Smooth muscle cell (in vitro differentiated cells): ENCODE measurements at regions not wholly inside any gene's neighbourhood (a gene's known extent, or its start where the extent isn't known, plus 50 kb on each side); places are given as distances from the start of the nearest gene placed in this dataset.

Source experiments
- DNase-seq: peaks from one replicate; lab custom pipeline; 2025; ENCODE audit not compliant: unreplicated experiment; lab: John Stamatoyannopoulos, UW
- H2AFZ ChIP-seq: fragments of 200-600 bp; sonication (generic); 2 replicates; pipeline ENCODE4 v1.6.0; 2016; ENCODE audit warnings: antibody characterized with exemption, low read depth, mild to moderate bottlenecking
- H3F3A ChIP-seq: fragments of 200-600 bp; sonication (generic); 2 replicates; pipeline ENCODE4 v1.6.0; 2017; ENCODE audit warnings: antibody characterized with exemption, low read depth
- H3K27ac ChIP-seq: fragments of 200-600 bp; sonication (generic); 2 replicates; pipeline ENCODE4 v1.5.1; 2016; ENCODE audit warnings: low read depth, mild to moderate bottlenecking
- H3K27me3 ChIP-seq: fragments of 200-600 bp; sonication (generic); 2 replicates; pipeline ENCODE4 v1.6.1; 2016; ENCODE audit warnings: low read depth, mild to moderate bottlenecking
- H3K36me3 ChIP-seq: fragments of 200-600 bp; sonication (generic); 2 replicates; pipeline ENCODE4 v1.5.1; 2016; ENCODE audit warnings: low read depth
- H3K4me1 ChIP-seq: fragments of 200-600 bp; sonication (generic); 2 replicates; pipeline ENCODE4 v1.5.1; 2016; ENCODE audit warnings: low read depth
- H3K4me2 ChIP-seq: fragments of 200-600 bp; sonication (generic); 2 replicates; pipeline ENCODE4 v1.6.0; 2016; ENCODE audit warnings: mild to moderate bottlenecking
- H3K4me3 ChIP-seq: fragments of 200-600 bp; sonication (generic); 2 replicates; pipeline ENCODE4 v1.5.1; 2016; ENCODE audit warnings: mild to moderate bottlenecking
- H3K79me2 ChIP-seq: fragments of 200-600 bp; sonication (generic); 2 replicates; pipeline ENCODE4 v1.6.0; 2016; ENCODE audit warnings: low read depth, mild to moderate bottlenecking
- H3K9ac ChIP-seq: fragments of 200-600 bp; sonication (generic); 2 replicates; pipeline ENCODE4 v1.6.0; 2016; ENCODE audit warnings: low read depth
- H3K9me3 ChIP-seq: fragments of 200-600 bp; sonication (generic); replicated peaks from 2 replicates; pipeline ENCODE4 v1.5.1; 2016; ENCODE audit warnings: low read depth
- H4K20me1 ChIP-seq: fragments of 200-600 bp; sonication (generic); 2 replicates; pipeline ENCODE4 v1.6.0; 2016; ENCODE audit warnings: low read depth
- CTCF ChIP-seq: fragments of 200-600 bp; sonication (generic); IDR thresholded peaks from 2 replicates; pipeline ENCODE4 v1.5.1; 2017; ENCODE audit warnings: borderline replicate concordance, mild to moderate bottlenecking, antibody characterized with exemption; ENCODE audit not compliant: insufficient read depth, poor library complexity, severe bottlenecking
- WGBS: methylation state at CpG from one replicate; pipeline ENCODE4 v1.1.7; 2016; ENCODE audit warnings: low lambda C conversion rate; 5-methylcytosine and 5-hydroxymethylcytosine counted together

- no peak overlapping the region for H2AFZ ChIP-seq
- H4K20me1 ChIP-seq = no peaks in the 10 kb centered on the region
- no peaks in the 10 kb centered on the region for H3K9me3 ChIP-seq
- H3K79me2 ChIP-seq = no peaks in the 10 kb centered on the region
- H3K4me3 ChIP-seq = no peak overlapping the region
- no peaks in the 10 kb centered on the region for H3K27me3 ChIP-seq
- no peaks in the 10 kb centered on the region for H3K4me1 ChIP-seq
- 97% methylated on average over 4 of the region's 4 CpGs for WGBS
- DNase-seq = no peak
- no peaks in the 10 kb centered on the region for H3K36me3 ChIP-seq
- no peak overlapping the region for H3K4me2 ChIP-seq
- H3K27ac ChIP-seq = no peak overlapping the region
- TF ChIP-seq CTCF = no peak
- H3K9ac ChIP-seq = no peak overlapping the region
- no peaks in the 10 kb centered on the region for H3F3A ChIP-seq
Observed at GRCh38 chr1:5373281-5373680, 618.9 kb downstream of the NPHP4 start.

DNA sequence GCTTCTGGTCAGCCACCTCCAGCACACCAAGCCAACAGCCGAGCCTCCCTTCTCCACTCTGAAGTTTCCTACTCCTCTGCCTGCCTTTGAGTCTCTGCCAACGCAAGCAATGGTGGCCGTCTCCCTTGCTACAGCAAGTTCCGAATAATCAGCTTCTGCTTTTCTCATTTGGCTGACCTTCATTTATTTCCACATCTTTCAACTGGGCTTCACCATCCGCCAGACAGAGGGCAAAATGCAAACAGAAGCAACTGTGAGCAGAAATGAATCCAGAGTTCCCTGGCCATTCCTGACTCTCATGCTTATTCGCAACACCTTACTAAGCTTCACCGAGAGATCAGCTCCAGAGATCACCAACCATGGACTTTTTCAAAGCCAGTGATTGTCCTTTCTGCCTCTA lies 621.0 kb downstream of the NPHP4 start:
- Histone ChIP-seq H3K4me1 (peaks cover 5% of the 10 kb centered on the region), H3K4me2 (no peak overlapping the region), H4K20me1 (no peaks in the 10 kb centered on the region), H3K27me3 (no peaks in the 10 kb centered on the region), H3K27ac (no peak overlapping the region), H3K36me3 (no peaks in the 10 kb centered on the region), H3F3A (no peaks in the 10 kb centered on the region), H2AFZ (no peak overlapping the region), H3K79me2 (no peaks in the 10 kb centered on the region), H3K4me3 (no peak overlapping the region), H3K9me3 (no peaks in the 10 kb centered on the region), H3K9ac (no peak overlapping the region)
- DNase-seq = no peak
- no peak for TF ChIP-seq CTCF
- WGBS = 88% methylated on average over 7 of the region's 7 CpGs

DNA sequence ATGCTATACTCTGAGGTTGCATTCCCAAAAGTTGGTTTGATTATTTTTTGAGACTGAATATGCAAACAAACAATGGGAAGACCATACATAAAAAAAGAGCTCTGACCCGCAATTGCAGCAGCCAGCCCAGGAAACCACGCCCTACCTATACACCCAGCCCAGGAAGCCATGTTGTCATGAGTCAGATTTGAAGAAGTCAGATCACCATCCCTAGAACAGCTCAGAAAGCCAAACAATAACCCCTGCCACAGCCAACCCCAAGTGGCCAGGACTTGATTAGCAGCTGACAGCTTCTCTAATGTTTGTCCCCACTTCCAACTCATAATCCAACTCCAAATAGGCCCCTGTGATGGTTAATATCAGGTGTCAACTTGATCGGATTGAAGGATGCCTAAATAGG lies 621.9 kb downstream of the NPHP4 start:
- Histone ChIP-seq H3K27me3 (no peaks in the 10 kb centered on the region), H3K36me3 (no peaks in the 10 kb centered on the region), H3K79me2 (no peaks in the 10 kb centered on the region), H3K4me2 (no peak overlapping the region), H3K27ac (no peak overlapping the region), H3K9ac (no peak overlapping the region), H3F3A (no peaks in the 10 kb centered on the region), H3K4me3 (no peak overlapping the region), H2AFZ (no peak overlapping the region), H3K4me1 (peaks cover 5% of the 10 kb centered on the region), H3K9me3 (no peaks in the 10 kb centered on the region), H4K20me1 (no peaks in the 10 kb centered on the region)
- 91% methylated on average over 3 of the region's 3 CpGs for whole genome bisulfite sequencing
- DNase-seq = no peak
- no peak for TF ChIP-seq CTCF

DNA sequence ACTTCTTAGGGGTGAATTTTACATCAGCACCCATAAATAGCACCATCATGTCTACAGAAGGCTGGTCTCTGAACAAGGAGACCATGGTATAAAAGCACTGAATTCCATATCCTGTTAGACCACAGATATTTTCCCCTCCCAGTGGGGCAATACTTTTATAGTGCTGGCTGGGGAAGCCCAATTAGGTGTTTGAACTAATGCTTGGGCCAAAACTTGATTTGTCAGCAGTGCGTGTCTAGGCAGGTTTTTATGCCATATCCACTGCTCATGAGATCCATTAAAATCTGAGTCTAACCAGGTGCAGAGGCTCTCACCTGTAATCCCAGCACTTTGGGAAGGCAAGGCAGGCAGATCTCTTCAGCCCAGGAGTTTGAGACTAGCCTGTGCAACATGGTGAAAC lies 623.0 kb downstream of the NPHP4 start:
- Histone ChIP-seq H2AFZ (no peak overlapping the region), H3K4me1 (peaks cover 5% of the 10 kb centered on the region), H3F3A (no peaks in the 10 kb centered on the region), H3K79me2 (no peaks in the 10 kb centered on the region), H3K9ac (no peak overlapping the region), H3K4me3 (no peak overlapping the region), H3K27me3 (no peaks in the 10 kb centered on the region), H3K36me3 (no peaks in the 10 kb centered on the region), H3K9me3 (no peaks in the 10 kb centered on the region), H4K20me1 (no peaks in the 10 kb centered on the region), H3K4me2 (no peak overlapping the region), H3K27ac (no peak overlapping the region)
- 100% methylated on average over 1 of the region's 1 CpG for WGBS
- TF ChIP-seq CTCF = no peak
- DNase-seq = no peak
